Progenitor cell of endocrine pancreas (in vitro differentiated cells): ENCODE measurements at regions not wholly inside any gene's neighbourhood (a gene's known extent, or its start where the extent isn't known, plus 50 kb on each side); places are given as distances from the start of the nearest gene placed in this dataset.

Experiments
- DNase-seq: peaks from one replicate; pipeline ENCODE4 v3.0.0; 2021; ENCODE audit warnings: low spot score; ENCODE audit not compliant: unreplicated experiment
- H3K27ac Mint-ChIP-seq: 2 replicates; pipeline ENCODE4 v1.8.0; 2021; ENCODE audit warnings: mild to moderate bottlenecking, moderate library complexity, mixed read lengths
- H3K27me3 Mint-ChIP-seq: 2 replicates; pipeline ENCODE4 v1.8.0; 2021; ENCODE audit warnings: mixed read lengths
- H3K36me3 Mint-ChIP-seq: 2 replicates; pipeline ENCODE4 v1.8.0; 2022; ENCODE audit warnings: mixed read lengths; ENCODE audit not compliant: insufficient read depth
- H3K4me1 Mint-ChIP-seq: 2 replicates; pipeline ENCODE4 v1.8.0; 2021; ENCODE audit warnings: low read depth, mixed read lengths
- H3K4me3 Mint-ChIP-seq: 2 replicates; pipeline ENCODE4 v1.8.0; 2021; ENCODE audit warnings: low read depth, mild to moderate bottlenecking, moderate library complexity, mixed read lengths
- H3K9me3 Mint-ChIP-seq: 2 replicates; pipeline ENCODE4 v1.8.0; 2021; ENCODE audit warnings: low read depth, mixed read lengths
- CTCF ChIP-seq: fragments of 200-600 bp; sonication (generic); IDR thresholded peaks from one replicate; pipeline ENCODE4 v1.5.0; 2021; ENCODE audit warnings: antibody characterized with exemption, mild to moderate bottlenecking; ENCODE audit not compliant: unreplicated experiment

- DNase-seq, result no peak
- TF ChIP-seq CTCF, result no peak
- peaks cover 32% of the 10 kb centered on the region for H3K9me3 Mint-ChIP-seq
- no peak overlapping the region for H3K27ac Mint-ChIP-seq
- H3K4me3 Mint-ChIP-seq, result no peak overlapping the region
- peaks cover 2% of the 10 kb centered on the region for H3K4me1 Mint-ChIP-seq
- H3K27me3 Mint-ChIP-seq, result no peaks in the 10 kb centered on the region
- H3K36me3 Mint-ChIP-seq, result peaks cover 5% of the 10 kb centered on the region
Observed at GRCh38 chr12:88914967-88915366, 334.7 kb upstream of the KITLG start.

GRCh38 chr12:88909510-88909909 lies 329.2 kb upstream of the KITLG start:
- Mint-ChIP-seq H3K4me1 (no peaks in the 10 kb centered on the region), H3K36me3 (peaks cover 2% of the 10 kb centered on the region), H3K27ac (no peak overlapping the region), H3K4me3 (no peak overlapping the region), H3K9me3 (peaks cover 31% of the 10 kb centered on the region), H3K27me3 (no peaks in the 10 kb centered on the region)
- no peak for DNase-seq
- no peak for TF ChIP-seq CTCF

GRCh38 chr12:88908345-88908744 lies 328.1 kb upstream of the KITLG start:
- Mint-ChIP-seq H3K4me3 (no peak overlapping the region), H3K27ac (no peak overlapping the region), H3K4me1 (no peaks in the 10 kb centered on the region), H3K9me3 (peaks cover 25% of the 10 kb centered on the region), H3K27me3 (no peaks in the 10 kb centered on the region), H3K36me3 (peaks cover 2% of the 10 kb centered on the region)
- TF ChIP-seq CTCF, result no peak
- DNase-seq, result no peak

GRCh38 chr12:88904705-88905104 lies 324.4 kb upstream of the KITLG start:
- H3K27me3 Mint-ChIP-seq, result no peaks in the 10 kb centered on the region
- no peak overlapping the region for H3K27ac Mint-ChIP-seq

GRCh38 chr12:88903333-88903732 lies 323.1 kb upstream of the KITLG start:
- Mint-ChIP-seq H3K27me3 (no peaks in the 10 kb centered on the region), H3K4me3 (no peak overlapping the region), H3K36me3 (no peaks in the 10 kb centered on the region), H3K9me3 (no peaks in the 10 kb centered on the region), H3K27ac (no peak overlapping the region), H3K4me1 (no peaks in the 10 kb centered on the region)
- TF ChIP-seq CTCF, result no peak
- no peak for DNase-seq

More at GRCh38 chr12:88904705-88905104, 324.4 kb upstream of the KITLG start:
- no peak for DNase-seq
- Mint-ChIP-seq H3K4me3 (no peak overlapping the region), H3K36me3 (no peaks in the 10 kb centered on the region), H3K4me1 (no peaks in the 10 kb centered on the region), H3K9me3 (peaks cover under 1% of the 10 kb centered on the region)
- TF ChIP-seq CTCF, result no peak
